DOHH2 (cell line): ENCODE measurements at regions not wholly inside any gene's neighbourhood (a gene's known extent, or its start where the extent isn't known, plus 50 kb on each side); places are given as distances from the start of the nearest gene placed in this dataset.

Experiments used
- H3F3A ChIP-seq: fragments of 200-600 bp; sonication (generic), shearing (Covaris generic); 2 replicates; pipeline ENCODE4 v1.6.0; 2016; ENCODE audit warnings: antibody characterized with exemption, mild to moderate bottlenecking; ENCODE audit not compliant: control insufficient read depth, insufficient read depth
- H3K27ac ChIP-seq: fragments of 200-600 bp; sonication (generic); 2 replicates; pipeline ENCODE4 v1.5.1; 2014; ENCODE audit warnings: low read depth, mild to moderate bottlenecking, low read length, moderate library complexity
- H3K27me3 ChIP-seq: fragments of 200-600 bp; sonication (generic); 2 replicates; pipeline ENCODE4 v1.6.1; 2014; ENCODE audit warnings: mild to moderate bottlenecking, low read length, mixed read lengths; ENCODE audit not compliant: control insufficient read depth
- H3K36me3 ChIP-seq: fragments of 200-600 bp; sonication (generic); 2 replicates; pipeline ENCODE4 v1.6.1; 2014; ENCODE audit warnings: mild to moderate bottlenecking, low read length, moderate library complexity, mixed read lengths; ENCODE audit not compliant: control insufficient read depth
- H3K4me1 ChIP-seq: fragments of 200-600 bp; sonication (generic); 2 replicates; pipeline ENCODE4 v1.6.1; 2014; ENCODE audit warnings: mild to moderate bottlenecking, low read length, mixed read lengths; ENCODE audit not compliant: control insufficient read depth
- H3K4me2 ChIP-seq: fragments of 200-600 bp; sonication (generic); 2 replicates; pipeline ENCODE4 v1.6.0; 2014; ENCODE audit warnings: mild to moderate bottlenecking, low read length, moderate library complexity
- H3K4me3 ChIP-seq: fragments of 200-600 bp; sonication (generic); 2 replicates; pipeline ENCODE4 v1.5.1; 2014; ENCODE audit warnings: mild to moderate bottlenecking, low read length, mixed read lengths
- H3K79me2 ChIP-seq: fragments of 200-600 bp; sonication (generic); 2 replicates; pipeline ENCODE4 v1.6.1; 2014; ENCODE audit warnings: mild to moderate bottlenecking, low read length, mixed read lengths; ENCODE audit not compliant: control insufficient read depth
- H3K9me2 ChIP-seq: fragments of 200-600 bp; sonication (generic); replicated peaks from 2 replicates; pipeline ENCODE4 v1.6.1; 2014; ENCODE audit warnings: mild to moderate bottlenecking, low read length, mixed read lengths; ENCODE audit not compliant: control insufficient read depth
- H3K9me3 ChIP-seq: fragments of 200-600 bp; sonication (generic); 2 replicates; pipeline ENCODE4 v1.6.1; 2014; ENCODE audit warnings: antibody characterized with exemption, low read length, mixed read lengths; ENCODE audit not compliant: control insufficient read depth, insufficient read depth
- H4K20me1 ChIP-seq: fragments of 200-600 bp; sonication (generic); 2 replicates; pipeline ENCODE4 v1.6.0; 2014; ENCODE audit warnings: low read depth, mild to moderate bottlenecking, antibody characterized with exemption, low read length, moderate library complexity; ENCODE audit not compliant: control insufficient read depth, insufficient read depth
- EZH2phosphoT487 ChIP-seq: fragments of 200-600 bp; sonication (generic); IDR thresholded peaks from 2 replicates; pipeline ENCODE4 v1.6.1; 2017; ENCODE audit warnings: borderline replicate concordance, mild to moderate bottlenecking, antibody characterized with exemption, low read length, moderate library complexity, mixed read lengths
- TF ChIP-seq, protein P1 (sequence below): fragments of 200-600 bp; sonication (generic); IDR thresholded peaks from one replicate; pipeline ENCODE4 v1.5.1; 2014; ENCODE audit warnings: antibody characterized with exemption, mild to moderate bottlenecking, low read depth, low read length; ENCODE audit not compliant: poor library complexity, severe bottlenecking

DNA sequence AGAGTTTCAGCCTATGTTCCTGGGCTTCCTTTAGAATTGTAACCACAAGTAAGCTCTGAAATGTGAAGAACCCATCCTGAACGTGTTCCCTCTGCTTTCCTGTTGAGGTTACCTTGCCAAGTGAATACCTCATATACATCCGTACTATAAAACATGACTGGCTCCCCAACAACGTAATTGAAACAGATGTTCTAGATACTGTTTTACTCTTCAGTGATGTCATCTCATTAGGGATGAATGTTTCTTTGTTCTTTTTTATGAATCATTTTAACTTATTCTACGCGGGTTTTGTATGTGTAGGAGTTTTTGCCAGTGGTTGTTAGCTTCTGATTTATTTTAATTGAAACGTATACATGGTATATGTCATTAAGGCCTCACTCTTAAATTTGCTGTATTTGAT lies 166.8 kb downstream of the SAMD5 start:
- Histone ChIP-seq H3K79me2 (no peaks in the 10 kb centered on the region), H3K4me1 (no peaks in the 10 kb centered on the region), H3K9me3 (no peaks in the 10 kb centered on the region), H3K4me3 (no peak overlapping the region), H3K4me2 (no peak overlapping the region), H4K20me1 (no peaks in the 10 kb centered on the region), H3K36me3 (no peaks in the 10 kb centered on the region), H3F3A (no peaks in the 10 kb centered on the region), H3K27ac (no peak overlapping the region), H3K9me2 (no peaks in the 10 kb centered on the region), H3K27me3 (no peaks in the 10 kb centered on the region)
- TF ChIP-seq EZH2phosphoT487 = no peak
- TF ChIP-seq, protein P1, sequence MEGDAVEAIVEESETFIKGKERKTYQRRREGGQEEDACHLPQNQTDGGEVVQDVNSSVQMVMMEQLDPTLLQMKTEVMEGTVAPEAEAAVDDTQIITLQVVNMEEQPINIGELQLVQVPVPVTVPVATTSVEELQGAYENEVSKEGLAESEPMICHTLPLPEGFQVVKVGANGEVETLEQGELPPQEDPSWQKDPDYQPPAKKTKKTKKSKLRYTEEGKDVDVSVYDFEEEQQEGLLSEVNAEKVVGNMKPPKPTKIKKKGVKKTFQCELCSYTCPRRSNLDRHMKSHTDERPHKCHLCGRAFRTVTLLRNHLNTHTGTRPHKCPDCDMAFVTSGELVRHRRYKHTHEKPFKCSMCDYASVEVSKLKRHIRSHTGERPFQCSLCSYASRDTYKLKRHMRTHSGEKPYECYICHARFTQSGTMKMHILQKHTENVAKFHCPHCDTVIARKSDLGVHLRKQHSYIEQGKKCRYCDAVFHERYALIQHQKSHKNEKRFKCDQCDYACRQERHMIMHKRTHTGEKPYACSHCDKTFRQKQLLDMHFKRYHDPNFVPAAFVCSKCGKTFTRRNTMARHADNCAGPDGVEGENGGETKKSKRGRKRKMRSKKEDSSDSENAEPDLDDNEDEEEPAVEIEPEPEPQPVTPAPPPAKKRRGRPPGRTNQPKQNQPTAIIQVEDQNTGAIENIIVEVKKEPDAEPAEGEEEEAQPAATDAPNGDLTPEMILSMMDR = no peak

DNA sequence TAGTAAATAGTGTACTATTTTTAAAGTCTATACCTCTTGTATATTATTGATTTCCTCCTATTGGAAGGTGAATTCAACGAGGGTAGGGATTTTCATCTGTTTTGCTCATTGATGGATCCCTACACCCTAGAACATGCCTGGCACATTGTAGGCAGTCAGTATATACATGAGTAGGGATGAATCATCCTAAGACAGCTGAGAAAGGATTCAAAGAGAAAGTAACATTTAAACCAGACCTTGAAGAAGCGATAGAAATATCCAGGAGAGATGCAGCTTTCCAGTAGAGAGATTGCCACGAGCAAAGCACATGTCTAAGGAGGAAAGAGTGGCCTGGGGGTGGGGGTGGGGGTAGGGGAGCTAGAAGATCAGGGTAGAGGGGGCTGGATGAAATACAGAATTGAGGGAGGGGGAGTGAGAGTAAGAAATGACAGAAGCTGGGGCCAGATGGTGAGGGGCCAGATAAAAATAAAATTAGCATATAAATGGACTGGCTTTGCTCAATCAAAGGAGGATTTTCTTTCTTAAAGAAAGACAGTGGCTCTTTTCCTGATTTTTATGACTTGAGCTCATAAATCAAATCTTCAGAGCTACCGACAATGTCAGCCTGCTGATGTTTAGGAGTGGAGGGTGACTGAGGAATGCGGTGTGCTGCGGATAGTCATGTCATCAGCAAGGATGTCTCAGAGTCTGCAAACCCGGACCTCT lies 168.2 kb downstream of the SAMD5 start:
- no peaks in the 10 kb centered on the region for H4K20me1 ChIP-seq
- no peaks in the 10 kb centered on the region for H3K36me3 ChIP-seq
- H3F3A ChIP-seq = no peaks in the 10 kb centered on the region
- no peaks in the 10 kb centered on the region for H3K9me2 ChIP-seq
- H3K27ac ChIP-seq = no peak overlapping the region
- H3K79me2 ChIP-seq = no peaks in the 10 kb centered on the region
- no peaks in the 10 kb centered on the region for H3K9me3 ChIP-seq
- TF ChIP-seq, protein P1 = no peak
- no peak for TF ChIP-seq EZH2phosphoT487
- H3K4me3 ChIP-seq = no peak overlapping the region
- no peaks in the 10 kb centered on the region for H3K27me3 ChIP-seq
- H3K4me1 ChIP-seq = no peaks in the 10 kb centered on the region
- H3K4me2 ChIP-seq = no peak overlapping the region

DNA sequence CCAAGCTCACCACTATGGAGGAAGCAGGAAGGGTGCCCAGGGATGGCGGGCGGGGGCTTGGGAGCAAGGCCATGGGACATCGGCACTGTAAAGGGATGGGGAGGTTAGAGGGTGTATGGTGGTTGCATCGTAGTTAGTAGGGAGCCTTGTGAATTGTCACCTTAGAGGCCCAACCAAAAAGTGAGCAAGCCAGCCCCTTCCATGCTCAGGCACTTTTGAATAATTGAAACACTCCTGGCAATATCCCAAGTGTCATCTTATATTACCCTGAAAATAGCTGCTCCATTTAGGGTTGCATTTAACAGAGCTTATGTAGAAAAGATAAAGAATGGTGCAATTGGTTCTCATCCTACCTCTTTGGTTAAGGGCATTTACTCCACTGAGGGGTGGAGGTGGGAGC lies 169.2 kb downstream of the SAMD5 start:
- no peaks in the 10 kb centered on the region for H3K9me3 ChIP-seq
- H3K4me1 ChIP-seq = no peaks in the 10 kb centered on the region
- H3K79me2 ChIP-seq = no peaks in the 10 kb centered on the region
- no peak overlapping the region for H3K27ac ChIP-seq
- H3K9me2 ChIP-seq = no peaks in the 10 kb centered on the region
- H3K4me3 ChIP-seq = no peak overlapping the region
- H3K4me2 ChIP-seq = no peak overlapping the region
- H4K20me1 ChIP-seq = no peaks in the 10 kb centered on the region
- no peaks in the 10 kb centered on the region for H3K27me3 ChIP-seq
- no peak for TF ChIP-seq EZH2phosphoT487
- TF ChIP-seq, protein P1 = no peak
- no peaks in the 10 kb centered on the region for H3F3A ChIP-seq
- H3K36me3 ChIP-seq = no peaks in the 10 kb centered on the region
